Hepatocyte (in vitro differentiated cells): ENCODE measurements at regions not wholly inside any gene's neighbourhood (a gene's known extent, or its start where the extent isn't known, plus 50 kb on each side); places are given as distances from the start of the nearest gene placed in this dataset.

Experiments used
- DNase-seq: peaks from one replicate; pipeline ENCODE4 v3.0.0-alpha.2; 2016; ENCODE audit warnings: low spot score
- H2AFZ ChIP-seq: fragments of 200-600 bp; sonication (generic); 2 replicates; pipeline ENCODE4 v1.6.0; 2016; ENCODE audit warnings: antibody characterized with exemption, mild to moderate bottlenecking
- H3K27ac ChIP-seq: fragments of 200-600 bp; sonication (generic); 2 replicates; pipeline ENCODE4 v1.5.1; 2016; ENCODE audit warnings: mild to moderate bottlenecking
- H3K27me3 ChIP-seq: fragments of 200-600 bp; sonication (generic); 2 replicates; pipeline ENCODE4 v1.6.1; 2016
- H3K36me3 ChIP-seq: fragments of 200-600 bp; sonication (generic); replicated peaks from 2 replicates; pipeline ENCODE4 v1.5.1; 2016; ENCODE audit warnings: low read depth; ENCODE audit not compliant: insufficient read depth
- H3K4me1 ChIP-seq: fragments of 200-600 bp; sonication (generic); 2 replicates; pipeline ENCODE4 v1.5.1; 2016; ENCODE audit warnings: mild to moderate bottlenecking, moderate library complexity; ENCODE audit not compliant: insufficient read depth
- H3K4me2 ChIP-seq: fragments of 200-600 bp; sonication (generic); 2 replicates; pipeline ENCODE4 v1.6.0; 2016
- H3K4me3 ChIP-seq: fragments of 200-600 bp; sonication (generic); 2 replicates; pipeline ENCODE4 v1.5.1; 2016; ENCODE audit warnings: mild to moderate bottlenecking
- H3K79me2 ChIP-seq: fragments of 200-600 bp; sonication (generic); 2 replicates; pipeline ENCODE4 v1.6.0; 2017; ENCODE audit warnings: mild to moderate bottlenecking
- H3K9me2 ChIP-seq: fragments of 200-600 bp; sonication (generic); replicated peaks from 2 replicates; pipeline ENCODE4 v1.6.0; 2017; ENCODE audit warnings: mild to moderate bottlenecking; ENCODE audit not compliant: insufficient read depth
- H3K9me3 ChIP-seq: fragments of 200-600 bp; sonication (generic); 2 replicates; pipeline ENCODE4 v1.5.1; 2016; ENCODE audit warnings: low read depth, mild to moderate bottlenecking
- H4K20me1 ChIP-seq: fragments of 200-600 bp; sonication (generic); 2 replicates; pipeline ENCODE4 v1.6.0; 2016; ENCODE audit warnings: mild to moderate bottlenecking; ENCODE audit not compliant: insufficient read depth, poor library complexity, severe bottlenecking
- CTCF ChIP-seq: fragments of 200-600 bp; sonication (generic); IDR thresholded peaks from 2 replicates; pipeline ENCODE4 v1.5.1; 2016; ENCODE audit warnings: antibody characterized with exemption, mild to moderate bottlenecking; ENCODE audit not compliant: poor library complexity
- EZH2 ChIP-seq: fragments of 200-600 bp; sonication (generic); IDR thresholded peaks from 2 replicates; pipeline ENCODE4 v1.6.1; 2016; ENCODE audit warnings: antibody characterized with exemption, mild to moderate bottlenecking, borderline replicate concordance
- EZH2phosphoT487 ChIP-seq: fragments of 200-600 bp; sonication (generic); IDR thresholded peaks from one replicate; pipeline ENCODE4 v1.6.1; 2018; ENCODE audit warnings: antibody characterized with exemption, mild to moderate bottlenecking, low read depth, moderate library complexity; ENCODE audit not compliant: unreplicated experiment, severe bottlenecking
- WGBS: methylation state at CpG from one replicate; pipeline ENCODE4 v1.1.6; 2016; ENCODE audit warnings: low lambda C conversion rate; ENCODE audit errors: missing lambda C conversion rate; 5-methylcytosine and 5-hydroxymethylcytosine counted together

GRCh38 chr5:125148706-125149105 lies 402.3 kb upstream of the ZNF608 start:
- H3K9me2 ChIP-seq = no peaks in the 10 kb centered on the region
- H3K36me3 ChIP-seq = no peaks in the 10 kb centered on the region
- TF ChIP-seq EZH2 (no peak), CTCF (no peak), EZH2phosphoT487 (no peak)
- H3K4me1 ChIP-seq = peaks cover 13% of the 10 kb centered on the region
- H3K4me2 ChIP-seq = no peak overlapping the region
- no peak for DNase-seq
- no peak overlapping the region for H3K27ac ChIP-seq
- H4K20me1 ChIP-seq = no peaks in the 10 kb centered on the region
- H3K27me3 ChIP-seq = no peaks in the 10 kb centered on the region
- H3K4me3 ChIP-seq = no peak overlapping the region
- no peaks in the 10 kb centered on the region for H3K9me3 ChIP-seq
- H2AFZ ChIP-seq = no peak overlapping the region
- WGBS = 77% methylated on average over 3 of the region's 3 CpGs
- no peaks in the 10 kb centered on the region for H3K79me2 ChIP-seq

GRCh38 chr5:125149110-125149509 lies 402.7 kb upstream of the ZNF608 start:
- 52% methylated on average over 3 of the region's 3 CpGs for WGBS
- H3K4me2 ChIP-seq = no peak overlapping the region
- H4K20me1 ChIP-seq = no peaks in the 10 kb centered on the region

GRCh38 chr5:125149527-125149926 lies 403.1 kb upstream of the ZNF608 start:
- Histone ChIP-seq H3K9me2 (no peaks in the 10 kb centered on the region), H3K27ac (no peak overlapping the region), H3K4me1 (peaks cover 13% of the 10 kb centered on the region), H3K4me3 (no peak overlapping the region), H3K27me3 (no peaks in the 10 kb centered on the region), H3K4me2 (peak overlapping the region; percentile 13), H3K9me3 (no peaks in the 10 kb centered on the region), H3K36me3 (no peaks in the 10 kb centered on the region), H3K79me2 (no peaks in the 10 kb centered on the region), H4K20me1 (no peaks in the 10 kb centered on the region), H2AFZ (no peak overlapping the region)
- no peak for TF ChIP-seq EZH2phosphoT487
- no peak for TF ChIP-seq EZH2
- TF ChIP-seq CTCF = no peak
- 45% methylated on average over 4 of the region's 4 CpGs for WGBS
- no peak for DNase-seq

More at GRCh38 chr5:125149110-125149509, 402.7 kb upstream of the ZNF608 start:
- TF ChIP-seq EZH2phosphoT487 = no peak
- no peak for TF ChIP-seq CTCF
- no peak for TF ChIP-seq EZH2
- no peak for DNase-seq
- Histone ChIP-seq H3K4me3 (no peak overlapping the region), H3K79me2 (no peaks in the 10 kb centered on the region), H3K27me3 (no peaks in the 10 kb centered on the region), H3K4me1 (peaks cover 13% of the 10 kb centered on the region), H3K9me3 (no peaks in the 10 kb centered on the region), H3K9me2 (no peaks in the 10 kb centered on the region), H3K36me3 (no peaks in the 10 kb centered on the region), H3K27ac (no peak overlapping the region), H2AFZ (no peak overlapping the region)
